ENCODE measurements at regions not wholly inside any gene's neighbourhood (a gene's known extent, or its start where the extent isn't known, plus 50 kb on each side); places are given as distances from the start of the nearest gene placed in this dataset.
"Not testable (repeated sequence)": the region's sequence is repeated elsewhere in the genome, so short reads cannot be mapped to it uniquely, and the experiment has no call there.

GRCh38 chr20:48057739-48058138 lies 272.5 kb upstream of the SULF2 start:
- no peak for DNase-seq

GRCh38 chr20:48057251-48057650 lies 272.0 kb upstream of the SULF2 start:
- no peak for DNase-seq

- DNase-seq: no peak
These were observed 270.9 kb upstream of the SULF2 start for GRCh38 chr20:48056218-48056617.

GRCh38 chr20:48054051-48054450 lies 268.8 kb upstream of the SULF2 start:
- no peak for DNase-seq

- peak; percentile 66 for DNase-seq
These were observed 267.2 kb upstream of the SULF2 start for GRCh38 chr20:48052475-48052835.

GRCh38 chr20:48051794-48052474 lies 266.7 kb upstream of the SULF2 start:
- DNase-seq: peak; percentile 81

- DNase-seq: no peak
These were observed 264.4 kb upstream of the SULF2 start for GRCh38 chr20:48049641-48050040.

GRCh38 chr20:48049171-48049570 lies 263.9 kb upstream of the SULF2 start:
- no peak for DNase-seq

- no peak for DNase-seq
These were observed 262.2 kb upstream of the SULF2 start for GRCh38 chr20:48047447-48047846.

- DNase-seq: no peak
These were observed 257.3 kb upstream of the SULF2 start for GRCh38 chr20:48042628-48043027.

- DNase-seq: peak; percentile 62
These were observed 255.9 kb upstream of the SULF2 start for GRCh38 chr20:48041078-48041780.

- DNase-seq: peak; percentile 85
These were observed 255.2 kb upstream of the SULF2 start for GRCh38 chr20:48040491-48040890.

- DNase-seq: no peak
These were observed 254.8 kb upstream of the SULF2 start for GRCh38 chr20:48040051-48040450.

GRCh38 chr20:48039514-48039913 lies 254.2 kb upstream of the SULF2 start:
- DNase-seq: no peak

- no peak for DNase-seq
These were observed 253.4 kb upstream of the SULF2 start for GRCh38 chr20:48038713-48039112.

GRCh38 chr20:48037798-48038197 lies 252.5 kb upstream of the SULF2 start:
- DNase-seq: not testable (repeated sequence)

GRCh38 chr20:48035961-48036731 lies 250.9 kb upstream of the SULF2 start:
- DNase-seq: no peak

- no peak for DNase-seq
These were observed 249.5 kb upstream of the SULF2 start for GRCh38 chr20:48034751-48035150.

GRCh38 chr20:48033005-48033404 lies 247.7 kb upstream of the SULF2 start:
- not testable (repeated sequence) for DNase-seq

GRCh38 chr20:48031122-48031521 lies 245.8 kb upstream of the SULF2 start:
- DNase-seq: no peak

GRCh38 chr20:48026981-48027592 lies 241.8 kb upstream of the SULF2 start:
- DNase-seq: no peak

GRCh38 chr20:48025661-48026060 lies 240.4 kb upstream of the SULF2 start:
- no peak for DNase-seq

GRCh38 chr20:48025051-48025515 lies 239.8 kb upstream of the SULF2 start:
- no peak for DNase-seq
